ENCODE measurements at regions not wholly inside any gene's neighbourhood (a gene's known extent, or its start where the extent isn't known, plus 50 kb on each side); places are given as distances from the start of the nearest gene placed in this dataset.

GRCh38 chr22:27682437-27682836 is 119.1 kb downstream of the MN1 start:
- no peak for DNase-seq (ENCODE audit: low read depth)
- no peak overlapping the region for H3K4me3 ChIP-seq (ENCODE audit: low read depth, low read length)
- peak; percentile 17 for TF ChIP-seq CTCF (IDR thresholded peaks at IDR 0.05; ENCODE audit: low read depth, low read length, missing control alignments)

- no peak for DNase-seq (ENCODE audit: low read depth)
- H3K4me3 ChIP-seq (ENCODE audit: low read depth, low read length), result no peak overlapping the region
- no peak for TF ChIP-seq CTCF (IDR thresholded peaks at IDR 0.05; ENCODE audit: low read depth, low read length, missing control alignments)
Observed at GRCh38 chr22:27684901-27685300, 116.7 kb downstream of the MN1 start.

- TF ChIP-seq CTCF (IDR thresholded peaks at IDR 0.05; ENCODE audit: low read depth, low read length, missing control alignments), result no peak
- no peak overlapping the region for H3K4me3 ChIP-seq (ENCODE audit: low read depth, low read length)
- no peak for DNase-seq (ENCODE audit: low read depth)
Observed at GRCh38 chr22:27685515-27685914, 116.0 kb downstream of the MN1 start.

- H3K4me3 ChIP-seq (ENCODE audit: low read depth, low read length), result no peak overlapping the region
- DNase-seq (ENCODE audit: low read depth), result no peak
- TF ChIP-seq CTCF (IDR thresholded peaks at IDR 0.05; ENCODE audit: low read depth, low read length, missing control alignments), result no peak
Observed at GRCh38 chr22:27685970-27686369, 115.6 kb downstream of the MN1 start.

GRCh38 chr22:27686534-27686933 is 115.0 kb downstream of the MN1 start:
- no peak overlapping the region for H3K4me3 ChIP-seq (ENCODE audit: low read depth, low read length)
- no peak for TF ChIP-seq CTCF (IDR thresholded peaks at IDR 0.05; ENCODE audit: low read depth, low read length, missing control alignments)
- no peak for DNase-seq (ENCODE audit: low read depth)

GRCh38 chr22:27687984-27688545 is 113.5 kb downstream of the MN1 start:
- no peak overlapping the region for H3K4me3 ChIP-seq (ENCODE audit: low read depth, low read length)
- no peak for TF ChIP-seq CTCF (IDR thresholded peaks at IDR 0.05; ENCODE audit: low read depth, low read length, missing control alignments)
- no peak for DNase-seq (ENCODE audit: low read depth)

GRCh38 chr22:27689664-27690063 is 111.9 kb downstream of the MN1 start:
- TF ChIP-seq CTCF (IDR thresholded peaks at IDR 0.05; ENCODE audit: low read depth, low read length, missing control alignments), result no peak
- no peak for DNase-seq (ENCODE audit: low read depth)
- H3K4me3 ChIP-seq (ENCODE audit: low read depth, low read length), result no peak overlapping the region
